ENCODE measurements at regions not wholly inside any gene's neighbourhood (a gene's known extent, or its start where the extent isn't known, plus 50 kb on each side); places are given as distances from the start of the nearest gene placed in this dataset.

GRCh38 chr2:11984316-11985158 lies 238.1 kb downstream of the LPIN1 start:
- DNase-seq, result no peak
- intact Hi-C loops (cut with micrococcal nuclease), result no loop called here
- H3K4me1 Mint-ChIP-seq, result peaks cover 4% of the 10 kb centered on the region

GRCh38 chr2:11985817-11986566 lies 239.6 kb downstream of the LPIN1 start:
- Mint-ChIP-seq H3K4me3 (no peak overlapping the region), H3K27me3 (no peaks in the 10 kb centered on the region), H3K27ac (no peak overlapping the region), H3K9me3 (peaks cover 2% of the 10 kb centered on the region), H3K36me3 (ENCODE audit: low read depth) (no peaks in the 10 kb centered on the region), H3K4me1 (peaks cover 6% of the 10 kb centered on the region)
- DNase-seq (no peak), ATAC-seq (ENCODE audit: low read depth) (no peak)
- POLR2A ChIA-PET, result no interaction called here
- CTCF ChIA-PET, result no interaction called here
- TF ChIP-seq CTCF (IDR thresholded peaks at IDR 0.05), result no peak
- intact Hi-C loops (cut with micrococcal nuclease), result no loop called here

More at GRCh38 chr2:11984316-11985158, 238.1 kb downstream of the LPIN1 start:
- CTCF ChIA-PET, result no interaction called here
- Mint-ChIP-seq H3K4me3 (no peak overlapping the region), H3K36me3 (ENCODE audit: low read depth) (no peaks in the 10 kb centered on the region), H3K27me3 (no peaks in the 10 kb centered on the region), H3K27ac (no peak overlapping the region), H3K9me3 (peaks cover 2% of the 10 kb centered on the region)
- TF ChIP-seq CTCF (IDR thresholded peaks at IDR 0.05), result no peak
- ATAC-seq (ENCODE audit: low read depth), result no peak
- POLR2A ChIA-PET, result no interaction called here

- POLR2A ChIA-PET, result no interaction called here
- intact Hi-C loops (cut with micrococcal nuclease), result no loop called here
- H3K27ac Mint-ChIP-seq, result no peak overlapping the region
- no peaks in the 10 kb centered on the region for H3K36me3 Mint-ChIP-seq (ENCODE audit: low read depth)
- DNase-seq, result no peak
- no peaks in the 10 kb centered on the region for H3K27me3 Mint-ChIP-seq
- CTCF ChIA-PET, result no interaction called here
- no peak overlapping the region for H3K4me3 Mint-ChIP-seq
- peaks cover 5% of the 10 kb centered on the region for H3K4me1 Mint-ChIP-seq
- peaks cover 2% of the 10 kb centered on the region for H3K9me3 Mint-ChIP-seq
- no peak for TF ChIP-seq CTCF (IDR thresholded peaks at IDR 0.05)
- no peak for ATAC-seq (ENCODE audit: low read depth)
These were observed 240.7 kb downstream of the LPIN1 start for GRCh38 chr2:11987151-11987550.

- peaks cover 2% of the 10 kb centered on the region for H3K9me3 Mint-ChIP-seq
- POLR2A ChIA-PET, result no interaction called here
- intact Hi-C loops (cut with micrococcal nuclease), result no loop called here
- CTCF ChIA-PET, result no interaction called here
- ATAC-seq (ENCODE audit: low read depth) (no peak), DNase-seq (no peak)
- TF ChIP-seq CTCF (IDR thresholded peaks at IDR 0.05), result no peak
- no peaks in the 10 kb centered on the region for H3K27me3 Mint-ChIP-seq
- H3K36me3 Mint-ChIP-seq (ENCODE audit: low read depth), result no peaks in the 10 kb centered on the region
- no peak overlapping the region for H3K4me3 Mint-ChIP-seq
- H3K27ac Mint-ChIP-seq, result no peak overlapping the region
- peaks cover 5% of the 10 kb centered on the region for H3K4me1 Mint-ChIP-seq
These were observed 242.4 kb downstream of the LPIN1 start for GRCh38 chr2:11988691-11989353.

- Mint-ChIP-seq H3K4me1 (peaks cover 5% of the 10 kb centered on the region), H3K36me3 (ENCODE audit: low read depth) (no peaks in the 10 kb centered on the region), H3K9me3 (peaks cover 4% of the 10 kb centered on the region), H3K4me3 (no peak overlapping the region), H3K27ac (no peak overlapping the region), H3K27me3 (no peaks in the 10 kb centered on the region)
- no peak for DNase-seq
- POLR2A ChIA-PET, result interaction anchor here (0.7 kb wide), 1 partner anchor 27 kb away, joined by 3 read pairs; no protein-coding TSS in a partner anchor
- CTCF ChIA-PET, result no interaction called here
- no peak for TF ChIP-seq CTCF (IDR thresholded peaks at IDR 0.05)
- intact Hi-C loops (cut with micrococcal nuclease), result no loop called here
- ATAC-seq (ENCODE audit: low read depth), result no peak
These were observed 242.9 kb downstream of the LPIN1 start for GRCh38 chr2:11989354-11989703.
